ENCODE measurements at regions not wholly inside any gene's neighbourhood (a gene's known extent, or its start where the extent isn't known, plus 50 kb on each side); places are given as distances from the start of the nearest gene placed in this dataset.

DNA sequence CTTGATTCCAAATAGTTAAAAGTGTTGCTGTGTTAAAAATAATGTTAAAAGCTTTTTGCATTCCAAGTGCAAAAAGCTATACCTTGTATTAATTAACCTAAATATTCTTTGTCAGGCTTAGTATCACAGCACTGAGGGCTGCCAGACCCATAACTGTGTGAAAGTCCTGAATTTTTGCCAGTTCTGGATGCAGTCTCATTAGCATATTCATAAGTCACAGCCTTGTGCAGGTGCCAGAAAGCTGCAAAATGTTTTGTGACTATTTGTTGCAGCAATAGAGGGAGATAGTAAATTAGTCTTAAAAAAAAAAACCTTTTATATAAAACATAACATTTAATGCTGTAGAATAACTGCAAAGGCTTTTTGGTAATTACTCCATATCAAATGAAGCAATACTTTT, 56.6 kb downstream of the SLITRK1 start:
- DNase-seq (ENCODE audit: low read depth), result no peak
- H3K4me3 ChIP-seq (ENCODE audit: low read length), result no peak overlapping the region
- TF ChIP-seq, protein P1, sequence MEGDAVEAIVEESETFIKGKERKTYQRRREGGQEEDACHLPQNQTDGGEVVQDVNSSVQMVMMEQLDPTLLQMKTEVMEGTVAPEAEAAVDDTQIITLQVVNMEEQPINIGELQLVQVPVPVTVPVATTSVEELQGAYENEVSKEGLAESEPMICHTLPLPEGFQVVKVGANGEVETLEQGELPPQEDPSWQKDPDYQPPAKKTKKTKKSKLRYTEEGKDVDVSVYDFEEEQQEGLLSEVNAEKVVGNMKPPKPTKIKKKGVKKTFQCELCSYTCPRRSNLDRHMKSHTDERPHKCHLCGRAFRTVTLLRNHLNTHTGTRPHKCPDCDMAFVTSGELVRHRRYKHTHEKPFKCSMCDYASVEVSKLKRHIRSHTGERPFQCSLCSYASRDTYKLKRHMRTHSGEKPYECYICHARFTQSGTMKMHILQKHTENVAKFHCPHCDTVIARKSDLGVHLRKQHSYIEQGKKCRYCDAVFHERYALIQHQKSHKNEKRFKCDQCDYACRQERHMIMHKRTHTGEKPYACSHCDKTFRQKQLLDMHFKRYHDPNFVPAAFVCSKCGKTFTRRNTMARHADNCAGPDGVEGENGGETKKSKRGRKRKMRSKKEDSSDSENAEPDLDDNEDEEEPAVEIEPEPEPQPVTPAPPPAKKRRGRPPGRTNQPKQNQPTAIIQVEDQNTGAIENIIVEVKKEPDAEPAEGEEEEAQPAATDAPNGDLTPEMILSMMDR (conservative IDR thresholded peaks at IDR 0.05; ENCODE audit: low read length), result no peak

DNA sequence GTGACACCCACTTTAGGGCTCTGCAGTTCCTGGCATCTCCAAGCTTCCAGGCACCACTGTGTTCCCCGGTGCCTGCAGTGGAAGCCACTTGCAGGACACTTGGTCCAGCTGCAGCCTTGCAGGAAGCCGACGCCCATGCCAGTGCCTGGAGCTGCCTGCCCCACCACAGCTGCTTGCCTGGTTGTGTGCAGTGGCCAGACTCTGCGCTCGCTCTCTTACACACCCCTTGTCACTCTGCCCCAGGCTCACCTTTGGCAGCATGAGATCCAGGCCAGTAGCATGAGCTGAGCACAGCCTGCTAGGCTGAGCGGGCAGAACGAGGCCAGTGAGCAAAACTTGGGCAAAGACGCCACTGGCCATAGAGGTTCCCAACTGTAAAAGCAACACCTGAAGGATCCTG, 57.7 kb downstream of the SLITRK1 start:
- no peak overlapping the region for H3K4me3 ChIP-seq (ENCODE audit: low read length)
- no peak for DNase-seq (ENCODE audit: low read depth)
- TF ChIP-seq, protein P1 (conservative IDR thresholded peaks at IDR 0.05; ENCODE audit: low read length), result no peak

DNA sequence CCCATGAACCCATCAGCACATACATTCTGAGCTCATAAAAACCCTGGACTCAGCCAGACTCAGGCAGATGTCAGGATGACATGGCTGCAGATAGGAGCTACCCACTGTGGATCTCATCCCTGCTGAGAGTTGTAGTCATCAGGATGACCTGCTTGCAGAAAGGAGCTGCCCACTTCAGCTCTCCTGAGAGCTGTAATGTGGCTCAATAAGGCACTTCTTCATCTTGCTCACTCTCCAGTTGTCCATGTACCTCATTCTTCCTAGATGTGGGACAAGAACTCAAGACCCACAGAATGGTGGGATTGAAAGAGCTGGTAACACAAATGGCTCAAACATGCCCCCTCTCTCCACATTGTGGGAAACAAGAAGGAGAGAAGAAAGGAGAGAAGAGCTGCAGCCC, 58.2 kb downstream of the SLITRK1 start:
- TF ChIP-seq, protein P1 (conservative IDR thresholded peaks at IDR 0.05; ENCODE audit: low read length), result no peak
- H3K4me3 ChIP-seq (ENCODE audit: low read length), result no peak overlapping the region
- DNase-seq (ENCODE audit: low read depth), result no peak

DNA sequence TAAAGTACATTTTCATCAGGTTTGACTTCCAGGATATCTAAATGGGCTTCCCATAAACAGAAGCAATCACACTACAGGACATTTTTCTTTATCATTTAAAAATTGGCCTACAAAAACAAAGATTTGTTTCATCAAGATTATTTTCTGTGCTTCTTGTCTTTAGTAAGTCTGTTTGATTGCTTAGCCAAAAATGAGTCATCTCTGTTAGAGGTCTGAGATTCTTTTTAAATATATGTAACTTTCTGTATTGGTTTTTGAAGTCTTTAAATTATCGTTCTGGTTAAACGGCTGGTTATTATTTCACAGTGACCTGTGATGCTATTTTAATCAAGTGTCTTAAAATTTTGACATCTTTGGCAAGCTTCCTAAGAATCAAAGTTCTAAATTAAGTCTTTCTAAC, 62.7 kb downstream of the SLITRK1 start:
- no peak for DNase-seq (ENCODE audit: low read depth)
- H3K4me3 ChIP-seq (ENCODE audit: low read length), result no peak overlapping the region

DNA sequence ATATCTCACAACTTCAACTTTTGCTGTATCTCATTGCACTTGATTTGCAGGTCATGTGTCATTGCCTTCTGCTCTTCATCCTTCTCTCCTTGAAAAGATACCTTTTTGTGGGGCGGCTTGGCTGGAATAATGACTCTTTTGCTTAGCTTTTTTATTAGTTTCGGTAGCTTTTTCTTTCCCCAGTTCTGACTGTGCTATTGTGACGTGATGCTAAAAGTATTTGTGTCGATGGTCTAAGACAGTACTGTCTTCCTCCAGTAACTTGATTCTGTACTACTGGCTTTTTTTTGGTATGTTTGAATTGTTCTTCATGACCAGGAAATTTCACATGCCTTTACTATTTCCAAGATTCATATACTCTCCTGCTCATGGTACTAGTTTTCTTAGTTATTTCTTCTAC, 63.1 kb downstream of the SLITRK1 start:
- no peak for DNase-seq (ENCODE audit: low read depth)
- H3K4me3 ChIP-seq (ENCODE audit: low read length), result no peak overlapping the region
- TF ChIP-seq, protein P1 (conservative IDR thresholded peaks at IDR 0.05; ENCODE audit: low read length), result no peak

More for the DNA sequence above, 62.7 kb downstream of the SLITRK1 start:
- TF ChIP-seq, protein P1 (conservative IDR thresholded peaks at IDR 0.05; ENCODE audit: low read length), result no peak

DNA sequence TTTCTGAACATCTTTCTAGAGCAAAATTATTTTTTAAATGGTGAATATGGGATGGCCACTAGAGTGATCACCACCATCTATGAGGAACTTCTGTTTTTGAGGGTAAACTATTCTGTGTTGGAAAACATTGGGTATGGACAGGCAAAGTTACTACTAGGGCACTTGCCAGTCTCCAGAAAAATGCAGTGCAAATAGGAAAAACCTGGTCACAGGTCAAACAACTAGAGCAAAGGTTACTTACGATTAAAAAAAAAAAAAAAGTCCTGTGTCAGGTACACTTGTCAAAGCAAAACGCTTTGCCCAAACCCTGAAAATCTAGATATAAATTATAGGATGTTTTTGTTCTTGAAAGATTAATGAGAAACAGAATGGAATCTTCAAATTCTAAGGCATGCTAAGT, 66.2 kb downstream of the SLITRK1 start:
- no peak overlapping the region for H3K4me3 ChIP-seq (ENCODE audit: low read length)
- DNase-seq (ENCODE audit: low read depth), result no peak
- TF ChIP-seq, protein P1 (conservative IDR thresholded peaks at IDR 0.05; ENCODE audit: low read length), result no peak

DNA sequence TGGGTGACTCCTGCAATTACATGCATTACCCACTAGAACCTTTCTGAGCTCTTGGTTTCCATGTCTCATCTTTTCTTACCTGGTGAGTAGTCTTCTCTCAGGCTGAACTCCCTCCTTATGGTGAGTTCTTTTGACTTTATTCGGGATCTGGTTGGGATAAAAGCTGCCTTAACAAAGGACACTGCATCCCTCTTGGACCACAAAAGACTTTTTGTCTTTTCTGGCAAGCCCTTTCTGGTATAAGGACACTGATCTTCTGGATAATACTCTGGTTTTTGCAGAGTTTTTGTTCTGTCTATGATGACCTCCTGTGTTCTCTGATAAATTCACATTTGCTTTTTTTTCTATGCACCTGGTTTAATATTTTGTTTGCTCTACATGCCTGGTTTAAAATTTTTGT, 66.7 kb downstream of the SLITRK1 start:
- TF ChIP-seq, protein P1 (conservative IDR thresholded peaks at IDR 0.05; ENCODE audit: low read length), result no peak
- no peak overlapping the region for H3K4me3 ChIP-seq (ENCODE audit: low read length)
- no peak for DNase-seq (ENCODE audit: low read depth)

Measured in AG10803 (cell line).